ENCODE measurements at regions not wholly inside any gene's neighbourhood (a gene's known extent, or its start where the extent isn't known, plus 50 kb on each side); places are given as distances from the start of the nearest gene placed in this dataset.

DNA sequence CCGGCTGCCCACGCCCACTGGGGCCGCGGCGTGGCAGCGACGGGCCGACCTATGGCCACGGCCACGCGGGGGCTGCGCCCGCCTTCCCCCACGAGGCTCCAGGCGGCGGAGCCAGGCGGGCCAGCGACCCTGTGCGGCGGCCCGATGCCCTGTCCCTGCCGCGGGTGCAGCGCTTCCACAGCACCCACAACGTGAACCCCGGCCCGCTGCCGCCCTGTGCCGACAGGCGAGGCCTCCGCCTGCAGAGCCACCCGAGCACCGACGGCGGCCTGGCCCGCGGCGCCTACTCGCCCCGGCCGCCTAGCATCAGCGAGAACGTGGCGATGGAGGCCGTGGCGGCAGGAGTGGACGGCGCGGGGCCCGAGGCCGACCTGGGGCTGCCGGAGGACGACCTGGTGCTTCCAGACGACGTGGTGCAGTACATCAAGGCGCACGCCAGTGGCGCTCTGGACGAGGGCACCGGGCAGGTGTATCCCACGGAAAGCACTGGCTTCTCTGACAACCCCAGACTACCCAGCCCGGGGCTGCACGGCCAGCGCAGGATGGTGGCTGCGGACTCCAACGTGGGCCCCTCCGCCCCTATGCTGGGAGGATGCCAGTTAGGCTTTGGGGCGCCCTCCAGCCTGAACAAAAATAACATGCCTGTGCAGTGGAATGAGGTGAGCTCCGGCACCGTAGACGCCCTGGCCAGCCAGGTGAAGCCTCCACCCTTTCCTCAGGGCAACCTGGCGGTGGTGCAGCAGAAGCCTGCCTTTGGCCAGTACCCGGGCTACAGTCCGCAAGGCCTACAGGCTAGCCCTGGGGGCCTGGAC, 253.2 kb downstream of the GLI2 start:
- TF ChIP-seq, protein P1, sequence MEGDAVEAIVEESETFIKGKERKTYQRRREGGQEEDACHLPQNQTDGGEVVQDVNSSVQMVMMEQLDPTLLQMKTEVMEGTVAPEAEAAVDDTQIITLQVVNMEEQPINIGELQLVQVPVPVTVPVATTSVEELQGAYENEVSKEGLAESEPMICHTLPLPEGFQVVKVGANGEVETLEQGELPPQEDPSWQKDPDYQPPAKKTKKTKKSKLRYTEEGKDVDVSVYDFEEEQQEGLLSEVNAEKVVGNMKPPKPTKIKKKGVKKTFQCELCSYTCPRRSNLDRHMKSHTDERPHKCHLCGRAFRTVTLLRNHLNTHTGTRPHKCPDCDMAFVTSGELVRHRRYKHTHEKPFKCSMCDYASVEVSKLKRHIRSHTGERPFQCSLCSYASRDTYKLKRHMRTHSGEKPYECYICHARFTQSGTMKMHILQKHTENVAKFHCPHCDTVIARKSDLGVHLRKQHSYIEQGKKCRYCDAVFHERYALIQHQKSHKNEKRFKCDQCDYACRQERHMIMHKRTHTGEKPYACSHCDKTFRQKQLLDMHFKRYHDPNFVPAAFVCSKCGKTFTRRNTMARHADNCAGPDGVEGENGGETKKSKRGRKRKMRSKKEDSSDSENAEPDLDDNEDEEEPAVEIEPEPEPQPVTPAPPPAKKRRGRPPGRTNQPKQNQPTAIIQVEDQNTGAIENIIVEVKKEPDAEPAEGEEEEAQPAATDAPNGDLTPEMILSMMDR (IDR thresholded peaks at IDR 0.05; ENCODE audit: poor library complexity, severe bottlenecking), result no peak
- TF ChIP-seq EZH2 (IDR thresholded peaks at IDR 0.05; ENCODE audit: borderline replicate concordance, insufficient read depth, low read length, poor library complexity, severe bottlenecking), result no peak
- TF ChIP-seq, protein P2, sequence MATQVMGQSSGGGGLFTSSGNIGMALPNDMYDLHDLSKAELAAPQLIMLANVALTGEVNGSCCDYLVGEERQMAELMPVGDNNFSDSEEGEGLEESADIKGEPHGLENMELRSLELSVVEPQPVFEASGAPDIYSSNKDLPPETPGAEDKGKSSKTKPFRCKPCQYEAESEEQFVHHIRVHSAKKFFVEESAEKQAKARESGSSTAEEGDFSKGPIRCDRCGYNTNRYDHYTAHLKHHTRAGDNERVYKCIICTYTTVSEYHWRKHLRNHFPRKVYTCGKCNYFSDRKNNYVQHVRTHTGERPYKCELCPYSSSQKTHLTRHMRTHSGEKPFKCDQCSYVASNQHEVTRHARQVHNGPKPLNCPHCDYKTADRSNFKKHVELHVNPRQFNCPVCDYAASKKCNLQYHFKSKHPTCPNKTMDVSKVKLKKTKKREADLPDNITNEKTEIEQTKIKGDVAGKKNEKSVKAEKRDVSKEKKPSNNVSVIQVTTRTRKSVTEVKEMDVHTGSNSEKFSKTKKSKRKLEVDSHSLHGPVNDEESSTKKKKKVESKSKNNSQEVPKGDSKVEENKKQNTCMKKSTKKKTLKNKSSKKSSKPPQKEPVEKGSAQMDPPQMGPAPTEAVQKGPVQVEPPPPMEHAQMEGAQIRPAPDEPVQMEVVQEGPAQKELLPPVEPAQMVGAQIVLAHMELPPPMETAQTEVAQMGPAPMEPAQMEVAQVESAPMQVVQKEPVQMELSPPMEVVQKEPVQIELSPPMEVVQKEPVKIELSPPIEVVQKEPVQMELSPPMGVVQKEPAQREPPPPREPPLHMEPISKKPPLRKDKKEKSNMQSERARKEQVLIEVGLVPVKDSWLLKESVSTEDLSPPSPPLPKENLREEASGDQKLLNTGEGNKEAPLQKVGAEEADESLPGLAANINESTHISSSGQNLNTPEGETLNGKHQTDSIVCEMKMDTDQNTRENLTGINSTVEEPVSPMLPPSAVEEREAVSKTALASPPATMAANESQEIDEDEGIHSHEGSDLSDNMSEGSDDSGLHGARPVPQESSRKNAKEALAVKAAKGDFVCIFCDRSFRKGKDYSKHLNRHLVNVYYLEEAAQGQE (IDR thresholded peaks at IDR 0.05; ENCODE audit: borderline replicate concordance), result no peak
- no peak for TF ChIP-seq EP300 (conservative IDR thresholded peaks at IDR 0.05; ENCODE audit: poor library complexity, severe bottlenecking)
- TF ChIP-seq TAF1 (IDR thresholded peaks at IDR 0.05; ENCODE audit: low read depth), result no peak
- TF ChIP-seq POLR2AphosphoS5 (IDR thresholded peaks at IDR 0.05), result no peak
- TF ChIP-seq RAD21 (conservative IDR thresholded peaks at IDR 0.05), result no peak

Data from neural cell (in vitro differentiated cells).